ENCODE measurements at regions not wholly inside any gene's neighbourhood (a gene's known extent, or its start where the extent isn't known, plus 50 kb on each side); places are given as distances from the start of the nearest gene placed in this dataset.

DNA sequence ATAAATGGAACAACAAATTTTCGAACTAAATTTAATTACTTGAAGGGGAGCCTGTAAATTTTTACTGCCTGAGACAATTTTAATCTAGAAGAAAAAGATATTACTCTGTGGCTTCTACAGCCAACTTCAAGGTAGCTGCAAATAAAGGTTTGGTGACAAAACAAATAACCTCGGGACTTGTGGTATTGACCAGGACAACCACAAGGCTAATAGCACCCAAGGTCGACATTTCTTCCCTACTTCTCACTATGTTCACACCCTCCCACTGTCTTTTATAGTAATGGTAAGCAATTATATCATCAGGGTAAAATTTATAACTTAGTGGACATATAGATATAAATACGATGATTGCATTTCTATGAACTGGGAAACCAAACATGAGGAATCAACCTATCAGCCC is 67.9 kb upstream of the SPINK5 start:
- 75 to 83% (median 78%) methylated on average over 4 of the region's 4 CpGs for WGBS, 3 donors
- H3K4me1 ChIP-seq: no peaks in the 10 kb centered on the region
- H3K4me3 ChIP-seq: no peak overlapping the region
- TF ChIP-seq, protein P1, sequence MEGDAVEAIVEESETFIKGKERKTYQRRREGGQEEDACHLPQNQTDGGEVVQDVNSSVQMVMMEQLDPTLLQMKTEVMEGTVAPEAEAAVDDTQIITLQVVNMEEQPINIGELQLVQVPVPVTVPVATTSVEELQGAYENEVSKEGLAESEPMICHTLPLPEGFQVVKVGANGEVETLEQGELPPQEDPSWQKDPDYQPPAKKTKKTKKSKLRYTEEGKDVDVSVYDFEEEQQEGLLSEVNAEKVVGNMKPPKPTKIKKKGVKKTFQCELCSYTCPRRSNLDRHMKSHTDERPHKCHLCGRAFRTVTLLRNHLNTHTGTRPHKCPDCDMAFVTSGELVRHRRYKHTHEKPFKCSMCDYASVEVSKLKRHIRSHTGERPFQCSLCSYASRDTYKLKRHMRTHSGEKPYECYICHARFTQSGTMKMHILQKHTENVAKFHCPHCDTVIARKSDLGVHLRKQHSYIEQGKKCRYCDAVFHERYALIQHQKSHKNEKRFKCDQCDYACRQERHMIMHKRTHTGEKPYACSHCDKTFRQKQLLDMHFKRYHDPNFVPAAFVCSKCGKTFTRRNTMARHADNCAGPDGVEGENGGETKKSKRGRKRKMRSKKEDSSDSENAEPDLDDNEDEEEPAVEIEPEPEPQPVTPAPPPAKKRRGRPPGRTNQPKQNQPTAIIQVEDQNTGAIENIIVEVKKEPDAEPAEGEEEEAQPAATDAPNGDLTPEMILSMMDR (IDR thresholded peaks at IDR 0.05): no peak
- H3K27ac ChIP-seq: no peak overlapping the region
- no peaks in the 10 kb centered on the region for H3K27me3 ChIP-seq (ENCODE audit: insufficient read depth in 3 of 3, low read length in 2 of 3)
- no peaks in the 10 kb centered on the region for H3K36me3 ChIP-seq (ENCODE audit: insufficient read depth in 1 of 2, low read depth in 1 of 2)
- DNase-seq (no peak), ATAC-seq (no peak)
- no peaks in the 10 kb centered on the region for H3K9me3 ChIP-seq
- intact Hi-C loops (cut with DNase I): no loop called here

DNA sequence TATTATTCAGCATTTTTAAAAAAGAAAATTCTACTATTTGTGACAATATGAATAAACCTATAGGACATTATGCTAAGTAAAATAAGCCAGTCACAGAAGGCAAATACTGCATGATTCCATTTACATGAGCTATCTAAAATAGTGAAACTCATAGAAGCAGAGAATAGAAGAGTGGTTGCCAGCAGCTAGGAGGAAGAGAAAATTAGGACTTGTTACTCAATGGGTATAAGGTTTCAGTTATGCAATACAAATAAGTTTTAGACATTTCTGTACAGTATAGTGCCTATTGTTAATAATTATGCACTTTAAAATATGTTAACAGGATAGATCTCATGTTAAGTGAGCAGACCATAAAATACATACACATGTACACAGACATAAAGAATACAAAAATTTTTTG is 73.8 kb upstream of the SPINK5 start:
- no peak overlapping the region for H3K4me3 ChIP-seq
- ATAC-seq (no peak), DNase-seq (no peak)
- no peaks in the 10 kb centered on the region for H3K36me3 ChIP-seq (ENCODE audit: insufficient read depth in 1 of 2, low read depth in 1 of 2)
- intact Hi-C loops (cut with DNase I): no loop called here
- H3K27me3 ChIP-seq (ENCODE audit: insufficient read depth in 3 of 3, low read length in 2 of 3): no peaks in the 10 kb centered on the region
- no peaks in the 10 kb centered on the region for H3K4me1 ChIP-seq
- no peaks in the 10 kb centered on the region for H3K9me3 ChIP-seq
- no peak overlapping the region for H3K27ac ChIP-seq
- TF ChIP-seq, protein P1 (IDR thresholded peaks at IDR 0.05): no peak

DNA sequence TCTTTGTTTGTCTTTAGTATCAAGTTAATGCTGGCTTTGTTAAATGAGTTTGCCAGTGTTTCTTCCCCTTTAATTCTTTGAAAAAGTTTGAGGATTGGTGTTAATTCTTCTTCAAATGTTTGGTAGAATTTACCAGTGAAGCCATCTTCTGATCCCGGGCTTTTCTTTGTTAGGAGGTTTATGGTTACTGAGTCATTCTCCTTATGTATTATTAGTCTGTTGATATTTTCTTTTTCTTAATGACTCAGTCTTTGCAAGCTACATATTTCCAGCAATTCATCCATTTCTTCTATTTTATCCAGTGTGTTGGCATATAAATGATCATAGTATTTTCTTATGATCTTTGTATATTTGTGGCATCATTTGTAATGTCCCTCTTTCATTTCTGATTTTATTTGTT is 74.5 kb upstream of the SPINK5 start:
- Histone ChIP-seq H3K9me3 (no peaks in the 10 kb centered on the region), H3K36me3 (ENCODE audit: insufficient read depth in 1 of 2, low read depth in 1 of 2) (no peaks in the 10 kb centered on the region), H3K27ac (no peak overlapping the region), H3K27me3 (ENCODE audit: insufficient read depth in 3 of 3, low read length in 2 of 3) (no peaks in the 10 kb centered on the region), H3K4me3 (no peak overlapping the region), H3K4me1 (no peaks in the 10 kb centered on the region)
- intact Hi-C loops (cut with DNase I): no loop called here
- ATAC-seq (no peak), DNase-seq (no peak)
- TF ChIP-seq, protein P1 (IDR thresholded peaks at IDR 0.05): no peak
- WGBS, 3 donors: 66 to 88% (median 72%) methylated on average over 1 of the region's 1 CpG

DNA sequence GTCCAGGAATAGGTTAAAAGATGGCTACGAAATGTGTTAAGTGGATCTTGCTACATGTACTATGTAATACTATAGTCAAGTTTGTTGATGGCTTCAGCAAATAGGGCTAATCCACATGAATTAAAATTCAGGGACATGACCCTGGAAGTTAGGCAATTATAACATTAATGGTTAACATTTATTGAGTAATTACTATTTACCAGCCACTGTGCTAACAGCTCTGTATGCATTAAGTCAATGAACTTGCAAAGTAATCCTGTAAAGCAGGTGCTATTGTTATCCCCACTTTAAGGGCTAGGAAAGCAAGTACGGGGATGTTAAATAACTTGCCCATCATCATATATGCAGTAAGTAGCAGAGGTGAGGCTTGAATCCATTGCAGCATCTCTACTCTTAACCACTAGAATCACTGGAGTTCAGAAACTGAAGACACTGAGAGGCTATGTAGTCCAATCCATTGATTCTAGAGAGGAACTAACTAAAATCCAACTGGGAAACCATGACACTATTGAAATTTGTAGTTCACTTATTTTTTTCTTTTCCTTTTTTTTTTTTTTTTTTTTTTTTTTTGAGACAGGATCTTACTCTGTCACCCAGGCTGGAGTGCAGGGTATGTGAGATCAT is 77.5 kb upstream of the SPINK5 start:
- no peak for ATAC-seq
- intact Hi-C loops (cut with DNase I): no loop called here
- H3K4me1 ChIP-seq: no peaks in the 10 kb centered on the region
- DNase-seq: no peak
- H3K4me3 ChIP-seq: no peak overlapping the region
- TF ChIP-seq, protein P1 (IDR thresholded peaks at IDR 0.05): no peak
- H3K27me3 ChIP-seq (ENCODE audit: insufficient read depth in 3 of 3, low read length in 2 of 3): no peaks in the 10 kb centered on the region
- 71 to 82% (median 80%) methylated on average over 2 of the region's 2 CpGs for WGBS, 3 donors
- no peaks in the 10 kb centered on the region for H3K9me3 ChIP-seq
- no peaks in the 10 kb centered on the region for H3K36me3 ChIP-seq (ENCODE audit: insufficient read depth in 1 of 2, low read depth in 1 of 2)
- H3K27ac ChIP-seq: no peak overlapping the region

DNA sequence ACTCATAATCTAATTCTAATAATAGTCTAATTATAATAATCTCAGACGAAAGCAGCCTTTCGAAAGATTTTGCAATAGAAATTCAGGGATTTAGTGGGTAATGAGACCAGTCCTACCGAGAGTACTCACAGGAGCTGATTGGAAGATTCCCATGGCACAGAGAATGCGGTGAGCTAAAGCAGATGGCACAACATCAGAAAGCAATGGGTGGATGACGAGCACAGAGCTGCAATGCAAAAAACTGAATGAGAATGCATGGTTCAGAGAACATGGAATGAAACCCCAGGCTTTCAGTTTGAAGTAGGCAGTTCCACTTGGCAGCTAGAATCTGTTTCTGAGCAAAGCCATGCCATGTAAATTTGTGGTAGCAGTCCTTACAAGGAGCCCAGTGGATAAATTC is 78.2 kb upstream of the SPINK5 start:
- no peaks in the 10 kb centered on the region for H3K4me1 ChIP-seq
- 73 to 81% (median 80%) methylated on average over 5 of the region's 5 CpGs for WGBS, 3 donors
- TF ChIP-seq, protein P1 (IDR thresholded peaks at IDR 0.05): no peak
- DNase-seq: no peak
- no peaks in the 10 kb centered on the region for H3K9me3 ChIP-seq
- no peaks in the 10 kb centered on the region for H3K36me3 ChIP-seq (ENCODE audit: insufficient read depth in 1 of 2, low read depth in 1 of 2)
- intact Hi-C loops (cut with DNase I): no loop called here
- ATAC-seq: no peak
- no peak overlapping the region for H3K27ac ChIP-seq
- H3K27me3 ChIP-seq (ENCODE audit: insufficient read depth in 3 of 3, low read length in 2 of 3): no peaks in the 10 kb centered on the region
- no peak overlapping the region for H3K4me3 ChIP-seq

All from psoas muscle (tissue), 7 donors.